HEK293T (cell line): ENCODE measurements at regions not wholly inside any gene's neighbourhood (a gene's known extent, or its start where the extent isn't known, plus 50 kb on each side); places are given as distances from the start of the nearest gene placed in this dataset.

ENCODE experiments used
- BHLHE40 ChIP-seq: fragments of 450-650 bp; IDR thresholded peaks from 2 replicates; pipeline ENCODE4 v1.6.1; 2016; ENCODE audit warnings: mild to moderate bottlenecking, moderate library complexity, borderline replicate concordance
- ELF4 ChIP-seq: fragments of 450-650 bp; IDR thresholded peaks from 2 replicates; pipeline ENCODE4 v1.6.1; 2017; ENCODE audit warnings: antibody characterized with exemption
- FOXA1 ChIP-seq: fragments of 450-650 bp; IDR thresholded peaks from 2 replicates; pipeline ENCODE4 v1.6.1; 2016; ENCODE audit warnings: mild to moderate bottlenecking
- FOXK2 ChIP-seq: fragments of 450-650 bp; IDR thresholded peaks from 2 replicates; pipeline ENCODE4 v1.6.1; 2016; ENCODE audit warnings: mild to moderate bottlenecking
- FOXM1 ChIP-seq: fragments of 450-650 bp; IDR thresholded peaks from 2 replicates; pipeline ENCODE4 v1.6.1; 2017; ENCODE audit warnings: mild to moderate bottlenecking, borderline replicate concordance
- SP1 ChIP-seq: fragments of 450-650 bp; IDR thresholded peaks from 2 replicates; pipeline ENCODE4 v1.6.1; 2017
- SUZ12 ChIP-seq: fragments of 450-650 bp; IDR thresholded peaks from 2 replicates; pipeline ENCODE4 v1.6.1; 2016; ENCODE audit warnings: mild to moderate bottlenecking
- ZNF384 ChIP-seq: fragments of 450-650 bp; IDR thresholded peaks from 2 replicates; pipeline ENCODE4 v1.6.1; 2016
- TF ChIP-seq, protein P1 (sequence below): fragments of 450-650 bp; IDR thresholded peaks from 2 replicates; pipeline ENCODE4 v1.6.1; 2016

DNA sequence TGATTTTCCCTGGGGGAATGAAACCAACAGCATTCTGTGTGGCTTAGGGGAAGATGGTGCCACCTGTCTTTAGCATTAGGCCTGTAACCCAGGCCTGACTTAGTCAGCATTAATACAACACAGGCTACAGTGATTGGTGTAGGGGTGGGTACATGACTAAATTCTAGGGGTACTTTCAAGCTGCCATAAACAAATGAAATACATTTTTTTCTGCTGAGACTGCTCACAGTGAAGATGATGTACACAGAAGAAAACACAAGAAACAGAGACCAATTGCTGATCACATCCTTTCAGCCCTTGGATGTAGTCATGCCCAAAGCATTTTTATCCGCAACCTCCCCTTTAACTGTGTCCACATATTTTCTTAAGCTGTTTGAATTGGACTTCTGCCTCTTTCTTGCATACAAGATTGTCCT is 527.2 kb downstream of the KCTD16 start:
- TF ChIP-seq ELF4, result no peak
- no peak for TF ChIP-seq FOXM1
- TF ChIP-seq, protein P1, sequence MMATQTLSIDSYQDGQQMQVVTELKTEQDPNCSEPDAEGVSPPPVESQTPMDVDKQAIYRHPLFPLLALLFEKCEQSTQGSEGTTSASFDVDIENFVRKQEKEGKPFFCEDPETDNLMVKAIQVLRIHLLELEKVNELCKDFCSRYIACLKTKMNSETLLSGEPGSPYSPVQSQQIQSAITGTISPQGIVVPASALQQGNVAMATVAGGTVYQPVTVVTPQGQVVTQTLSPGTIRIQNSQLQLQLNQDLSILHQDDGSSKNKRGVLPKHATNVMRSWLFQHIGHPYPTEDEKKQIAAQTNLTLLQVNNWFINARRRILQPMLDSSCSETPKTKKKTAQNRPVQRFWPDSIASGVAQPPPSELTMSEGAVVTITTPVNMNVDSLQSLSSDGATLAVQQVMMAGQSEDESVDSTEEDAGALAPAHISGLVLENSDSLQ, result no peak
- TF ChIP-seq FOXA1, result no peak
- TF ChIP-seq BHLHE40, result no peak
- TF ChIP-seq SP1, result no peak
- TF ChIP-seq ZNF384, result no peak
- TF ChIP-seq FOXK2, result no peak
- no peak for TF ChIP-seq SUZ12
